ENCODE measurements at regions not wholly inside any gene's neighbourhood (a gene's known extent, or its start where the extent isn't known, plus 50 kb on each side); places are given as distances from the start of the nearest gene placed in this dataset.

- H3K4me1 ChIP-seq (replicated peaks in 1 of 2) = peaks cover 0 to 8% of the 10 kb centered on the region in 2 donors
- intact Hi-C loops (cut with DNase I) = no loop called here
- no peak for DNase-seq
- no peak overlapping the region for H3K27ac ChIP-seq
- no peaks in the 10 kb centered on the region for H3K36me3 ChIP-seq (replicated peaks in 1 of 2)
- no peak overlapping the region for H3K4me3 ChIP-seq
- H3K27me3 ChIP-seq = no peaks in the 10 kb centered on the region
- no peaks in the 10 kb centered on the region for H3K9me3 ChIP-seq (replicated peaks in 1 of 3)
- no peak for TF ChIP-seq POLR2A (IDR thresholded peaks at IDR 0.05)
- TF ChIP-seq CTCF (IDR thresholded peaks at IDR 0.05) = no peak
- WGBS, 4 donors = 65 to 82% (median 79%) methylated on average over 5 of the region's 5 CpGs
Measured at GRCh38 chr13:85091631-85092234, 707.5 kb downstream of the SLITRK6 start.

- TF ChIP-seq POLR2A (IDR thresholded peaks at IDR 0.05) (no peak), CTCF (IDR thresholded peaks at IDR 0.05) (no peak)
- DNase-seq = no peak
- no peaks in the 10 kb centered on the region for H3K36me3 ChIP-seq (replicated peaks in 1 of 2)
- H3K27me3 ChIP-seq = no peaks in the 10 kb centered on the region
- H3K27ac ChIP-seq = no peak overlapping the region
- intact Hi-C loops (cut with DNase I) = no loop called here
- 92 to 97% (median 96%) methylated on average over 2 of the region's 2 CpGs for WGBS, 4 donors
- no peaks in the 10 kb centered on the region for H3K9me3 ChIP-seq (replicated peaks in 1 of 3)
- H3K4me3 ChIP-seq = no peak overlapping the region
- H3K4me1 ChIP-seq (replicated peaks in 1 of 2) = peaks cover 0 to 8% of the 10 kb centered on the region in 2 donors
Measured at GRCh38 chr13:85089186-85089585, 710.0 kb downstream of the SLITRK6 start.

- no peak for DNase-seq
- H3K9me3 ChIP-seq (replicated peaks in 1 of 3) = peaks cover 0 to 11% (median 0%) of the 10 kb centered on the region in 3 donors
- TF ChIP-seq POLR2A (IDR thresholded peaks at IDR 0.05) = no peak
- no peak overlapping the region for H3K4me3 ChIP-seq
- peaks cover 11 to 15% of the 10 kb centered on the region in 2 donors for H3K4me1 ChIP-seq (replicated peaks in 1 of 2)
- intact Hi-C loops (cut with DNase I) = no loop called here
- WGBS, 4 donors = 65 to 94% (median 88%) methylated on average over 1 of the region's 1 CpG
- no peak overlapping the region for H3K27ac ChIP-seq
- no peaks in the 10 kb centered on the region for H3K36me3 ChIP-seq (replicated peaks in 1 of 2)
- H3K27me3 ChIP-seq = no peaks in the 10 kb centered on the region
Measured at GRCh38 chr13:85080691-85081090, 718.5 kb downstream of the SLITRK6 start.

GRCh38 chr13:85076343-85076742 is 722.9 kb downstream of the SLITRK6 start:
- H3K27ac ChIP-seq = no peak overlapping the region
- H3K4me1 ChIP-seq (replicated peaks in 1 of 2) = peaks cover 8 to 11% of the 10 kb centered on the region in 2 donors
- WGBS, 4 donors = 33 to 55% (median 41%) methylated on average over 1 of the region's 1 CpG
- H3K4me3 ChIP-seq = no peak overlapping the region
- no peak for DNase-seq
- H3K9me3 ChIP-seq (replicated peaks in 1 of 3) = peaks cover 0 to 11% (median 0%) of the 10 kb centered on the region in 3 donors
- no peaks in the 10 kb centered on the region for H3K36me3 ChIP-seq (replicated peaks in 1 of 2)
- intact Hi-C loops (cut with DNase I) = no loop called here
- H3K27me3 ChIP-seq = no peaks in the 10 kb centered on the region
- no peak for TF ChIP-seq POLR2A (IDR thresholded peaks at IDR 0.05)
- no peak for TF ChIP-seq CTCF (IDR thresholded peaks at IDR 0.05)

All from adrenal gland (tissue), 9 donors.